Colonic mucosa (tissue), 4 donors: ENCODE measurements at regions not wholly inside any gene's neighbourhood (a gene's known extent, or its start where the extent isn't known, plus 50 kb on each side); places are given as distances from the start of the nearest gene placed in this dataset.

Source experiments
- DNase-seq: peaks from one replicate; pipeline ENCODE4 v3.0.0-alpha.2; 2020
- H3K27ac ChIP-seq: fragments of 200-600 bp; one replicate; pipeline ENCODE4 v1.8.0; 2021
- H3K27me3 ChIP-seq: fragments of 200-600 bp; one replicate; pipeline ENCODE4 v1.8.0; 2021
- H3K36me3 ChIP-seq: fragments of 200-600 bp; one replicate; pipeline ENCODE4 v1.8.0; 2021
- H3K4me1 ChIP-seq: fragments of 200-600 bp; one replicate; pipeline ENCODE4 v1.8.0; 2021; ENCODE audit warnings: mild to moderate bottlenecking
- H3K4me3 ChIP-seq: fragments of 200-600 bp; one replicate; pipeline ENCODE4 v1.8.0; 2021
- H3K9ac ChIP-seq, 2 donors: one replicate each; pipeline ENCODE4 v1.7.0; 2013; ENCODE audit warnings: control low read depth in 2 of 2, low read depth in 2 of 2, low read length in 2 of 2
- H3K9me3 ChIP-seq: fragments of 200-600 bp; one replicate; pipeline ENCODE4 v1.8.0; 2021
- intact Hi-C: fragments of 100-400 bp; cut with DNase I; formaldehyde crosslinking; loops from one replicate; pipeline ENCODE4 v1.14.1; 2022
- TF ChIP-seq, protein P1 (sequence below): fragments of 200-600 bp; IDR thresholded peaks from one replicate; pipeline ENCODE4 v1.8.0; 2022; ENCODE audit warnings: antibody characterized with exemption, mild to moderate bottlenecking
- donor health status: healthy.
- donor health status: DM: no; HTN: no; CAD: no.
- donor health status: DM: no; HTN: no; CAD: no.

DNA sequence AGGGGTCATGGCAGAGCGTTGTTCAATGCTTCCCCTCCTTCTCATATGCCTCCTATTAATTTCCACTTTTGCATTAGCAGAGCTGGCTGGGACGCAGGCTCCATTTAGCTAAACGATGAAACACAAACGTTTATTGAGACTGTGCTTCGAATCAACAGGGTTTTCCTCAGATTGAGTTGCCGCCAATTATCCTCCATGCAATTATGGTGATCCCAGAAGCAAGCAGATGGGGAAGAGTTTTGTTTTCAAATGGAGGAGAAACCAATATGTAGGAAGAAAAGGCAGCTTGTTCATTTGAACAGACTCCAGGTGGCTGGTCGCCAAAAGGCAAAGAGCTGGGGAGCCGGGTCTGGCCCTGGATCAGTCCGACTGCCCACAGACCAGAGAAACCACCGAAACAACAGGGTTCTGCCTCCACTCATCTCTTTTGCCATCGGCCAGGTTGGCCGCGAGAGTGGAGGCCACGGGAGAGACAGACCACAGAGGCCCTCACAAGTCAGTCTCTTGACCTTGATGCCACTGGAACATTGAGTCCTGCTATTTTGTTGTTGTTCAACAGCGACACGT is 184.8 kb downstream of the GBA3 start:
- TF ChIP-seq, protein P1, sequence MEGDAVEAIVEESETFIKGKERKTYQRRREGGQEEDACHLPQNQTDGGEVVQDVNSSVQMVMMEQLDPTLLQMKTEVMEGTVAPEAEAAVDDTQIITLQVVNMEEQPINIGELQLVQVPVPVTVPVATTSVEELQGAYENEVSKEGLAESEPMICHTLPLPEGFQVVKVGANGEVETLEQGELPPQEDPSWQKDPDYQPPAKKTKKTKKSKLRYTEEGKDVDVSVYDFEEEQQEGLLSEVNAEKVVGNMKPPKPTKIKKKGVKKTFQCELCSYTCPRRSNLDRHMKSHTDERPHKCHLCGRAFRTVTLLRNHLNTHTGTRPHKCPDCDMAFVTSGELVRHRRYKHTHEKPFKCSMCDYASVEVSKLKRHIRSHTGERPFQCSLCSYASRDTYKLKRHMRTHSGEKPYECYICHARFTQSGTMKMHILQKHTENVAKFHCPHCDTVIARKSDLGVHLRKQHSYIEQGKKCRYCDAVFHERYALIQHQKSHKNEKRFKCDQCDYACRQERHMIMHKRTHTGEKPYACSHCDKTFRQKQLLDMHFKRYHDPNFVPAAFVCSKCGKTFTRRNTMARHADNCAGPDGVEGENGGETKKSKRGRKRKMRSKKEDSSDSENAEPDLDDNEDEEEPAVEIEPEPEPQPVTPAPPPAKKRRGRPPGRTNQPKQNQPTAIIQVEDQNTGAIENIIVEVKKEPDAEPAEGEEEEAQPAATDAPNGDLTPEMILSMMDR = no peak
- Histone ChIP-seq H3K4me3 (no peak overlapping the region), H3K9ac (no peak overlapping the region), H3K9me3 (no peaks in the 10 kb centered on the region), H3K27ac (no peak overlapping the region), H3K27me3 (no peaks in the 10 kb centered on the region), H3K36me3 (no peaks in the 10 kb centered on the region), H3K4me1 (no peaks in the 10 kb centered on the region)
- no peak for DNase-seq
- intact Hi-C loops = no loop called here

DNA sequence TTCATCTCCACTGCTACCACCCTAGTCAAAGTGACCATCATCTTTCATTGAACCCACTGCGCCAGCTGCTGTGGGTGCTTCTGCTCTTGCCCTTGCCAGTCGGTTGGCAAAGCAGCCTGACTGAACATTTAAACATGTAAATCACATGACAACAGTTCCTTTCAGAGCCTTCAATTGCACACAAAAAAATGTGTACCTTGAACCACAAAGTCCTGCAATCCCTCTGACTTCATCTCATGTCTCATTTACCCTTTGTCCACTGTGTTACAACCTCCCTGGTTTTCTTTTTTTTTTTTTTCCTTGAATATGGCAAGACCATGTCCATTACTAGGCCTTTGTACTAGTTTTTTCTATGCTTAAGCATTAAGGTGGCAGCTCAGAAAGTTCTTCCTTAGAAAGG is 183.5 kb downstream of the GBA3 start:
- no peaks in the 10 kb centered on the region for H3K4me1 ChIP-seq
- no peak for DNase-seq
- TF ChIP-seq, protein P1 = no peak
- no peaks in the 10 kb centered on the region for H3K9me3 ChIP-seq
- H3K9ac ChIP-seq = no peak overlapping the region
- H3K27me3 ChIP-seq = no peaks in the 10 kb centered on the region
- H3K36me3 ChIP-seq = no peaks in the 10 kb centered on the region
- no peak overlapping the region for H3K4me3 ChIP-seq
- intact Hi-C loops = no loop called here
- no peak overlapping the region for H3K27ac ChIP-seq

DNA sequence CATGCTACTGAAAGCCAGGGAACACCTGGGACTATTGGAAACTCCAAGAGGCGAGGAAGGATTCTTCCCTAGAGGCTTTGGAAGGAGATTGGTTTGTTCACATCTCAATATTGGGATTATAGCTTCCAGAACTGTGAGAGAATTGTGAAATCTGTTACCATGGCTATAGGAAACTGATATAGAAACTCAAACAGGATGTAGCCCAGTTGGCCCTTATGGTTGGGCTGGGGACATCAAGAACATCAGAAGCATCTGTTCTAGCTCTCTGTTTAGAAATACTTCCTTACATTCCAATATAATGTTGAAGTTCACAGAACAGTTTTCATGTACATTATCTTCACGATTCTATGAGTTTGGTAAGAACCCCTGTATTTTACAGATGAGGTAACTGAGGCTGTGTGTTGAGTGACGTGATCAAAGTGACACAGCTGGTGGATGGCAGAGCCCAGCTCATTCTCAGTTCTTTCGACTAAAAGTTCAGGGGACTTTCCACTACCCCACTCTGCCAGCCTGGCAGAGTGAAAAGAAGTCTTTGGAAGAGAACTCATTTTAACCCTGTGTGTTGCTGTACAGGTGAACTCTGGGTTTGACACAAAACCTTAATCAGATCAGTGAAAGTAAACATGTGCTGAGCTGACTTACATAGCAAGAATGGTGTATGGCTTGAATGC is 183.0 kb downstream of the GBA3 start:
- H3K36me3 ChIP-seq = no peaks in the 10 kb centered on the region
- no peaks in the 10 kb centered on the region for H3K4me1 ChIP-seq
- H3K27me3 ChIP-seq = no peaks in the 10 kb centered on the region
- TF ChIP-seq, protein P1 = no peak
- no peak overlapping the region for H3K9ac ChIP-seq
- intact Hi-C loops = no loop called here
- no peak for DNase-seq
- no peak overlapping the region for H3K27ac ChIP-seq
- H3K9me3 ChIP-seq = no peaks in the 10 kb centered on the region
- H3K4me3 ChIP-seq = no peak overlapping the region

DNA sequence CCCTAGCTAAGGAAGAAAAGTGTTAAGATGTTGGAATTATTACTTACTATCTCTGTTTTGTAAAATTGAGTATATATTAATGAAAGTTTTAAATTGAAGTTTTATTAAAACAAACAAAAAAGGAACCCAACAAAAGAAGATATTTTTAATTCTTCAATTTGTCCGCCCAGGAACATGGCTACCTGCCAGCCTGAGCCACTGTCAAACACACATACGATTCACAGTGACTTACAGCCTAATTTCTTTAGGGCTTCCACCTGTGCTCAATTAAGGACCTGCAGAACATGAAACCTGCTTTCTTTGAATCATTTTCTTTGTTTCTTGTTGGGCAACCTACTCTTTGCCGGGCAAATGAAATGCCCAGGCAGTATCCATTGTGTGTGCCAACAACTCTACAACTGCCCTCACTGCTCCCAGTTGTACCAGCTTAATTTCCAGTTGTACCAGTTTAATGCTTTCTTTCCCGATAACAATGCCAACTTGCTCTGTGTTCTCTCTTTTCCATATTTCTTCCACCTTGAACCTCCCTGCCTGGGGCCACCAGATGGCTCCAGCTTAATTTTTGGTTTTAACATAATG is 181.7 kb downstream of the GBA3 start:
- Histone ChIP-seq H3K9me3 (no peaks in the 10 kb centered on the region), H3K27me3 (no peaks in the 10 kb centered on the region), H3K9ac (no peak overlapping the region), H3K4me1 (no peaks in the 10 kb centered on the region), H3K36me3 (no peaks in the 10 kb centered on the region), H3K4me3 (no peak overlapping the region), H3K27ac (no peak overlapping the region)
- TF ChIP-seq, protein P1 = no peak
- peak; percentile 25 for DNase-seq
- intact Hi-C loops = no loop called here

DNA sequence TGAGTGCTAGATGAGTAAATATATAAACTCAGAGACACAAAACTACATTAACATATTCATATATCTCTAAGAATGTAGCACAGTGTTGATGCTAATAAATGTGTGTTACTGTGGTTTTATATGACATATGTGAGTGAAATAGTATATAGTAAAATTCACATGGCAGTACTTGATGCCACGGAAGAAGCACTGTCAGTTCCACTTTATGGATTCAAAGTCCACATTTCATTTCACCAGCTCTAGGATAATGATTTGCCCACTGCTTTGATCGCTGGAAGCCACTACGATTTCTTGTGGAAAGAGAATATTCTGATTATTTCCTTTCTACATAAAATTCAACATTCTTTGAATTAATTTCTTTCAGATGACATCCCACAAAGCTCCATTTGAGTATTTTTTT is 181.2 kb downstream of the GBA3 start:
- no peak overlapping the region for H3K4me3 ChIP-seq
- intact Hi-C loops = no loop called here
- no peaks in the 10 kb centered on the region for H3K4me1 ChIP-seq
- DNase-seq = no peak
- H3K27ac ChIP-seq = no peak overlapping the region
- no peaks in the 10 kb centered on the region for H3K9me3 ChIP-seq
- no peak overlapping the region for H3K9ac ChIP-seq
- H3K27me3 ChIP-seq = no peaks in the 10 kb centered on the region
- no peaks in the 10 kb centered on the region for H3K36me3 ChIP-seq
- TF ChIP-seq, protein P1 = no peak
